B cell (primary cell): ENCODE measurements at regions not wholly inside any gene's neighbourhood (a gene's known extent, or its start where the extent isn't known, plus 50 kb on each side); places are given as distances from the start of the nearest gene placed in this dataset.

Source experiments
- EZH2 ChIP-seq: IDR thresholded peaks from 2 replicates; pipeline ENCODE4 v1.6.1; 2012; ENCODE audit warnings: borderline replicate concordance, low read depth, mild to moderate bottlenecking, moderate library complexity, low read length; ENCODE audit not compliant: insufficient read depth, poor library complexity, severe bottlenecking
- TF ChIP-seq, protein P1 (sequence below): fragments of 200-600 bp; IDR thresholded peaks from one replicate; pipeline ENCODE4 v1.8.0; 2022; ENCODE audit warnings: antibody characterized with exemption, mild to moderate bottlenecking

DNA sequence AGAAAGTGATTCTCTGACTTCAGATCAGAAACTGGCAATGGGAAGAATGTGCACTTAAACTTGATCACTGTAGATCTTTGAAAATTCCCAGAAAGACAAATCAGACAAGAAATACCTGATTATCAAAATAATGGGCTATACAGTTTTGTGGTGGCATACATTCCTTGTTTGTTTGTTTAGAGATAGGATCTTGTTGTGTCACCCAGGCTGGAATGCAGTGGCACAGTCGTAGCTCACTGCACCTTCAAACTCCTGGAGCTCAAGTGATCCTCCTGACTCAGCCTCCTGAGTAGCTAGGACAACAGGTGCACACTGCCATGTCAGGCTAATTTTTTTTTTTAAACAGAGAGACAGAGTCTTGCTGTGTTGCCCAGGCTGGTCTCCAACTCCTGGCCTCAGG lies 81.0 kb upstream of the SPRY1 start:
- TF ChIP-seq, protein P1, sequence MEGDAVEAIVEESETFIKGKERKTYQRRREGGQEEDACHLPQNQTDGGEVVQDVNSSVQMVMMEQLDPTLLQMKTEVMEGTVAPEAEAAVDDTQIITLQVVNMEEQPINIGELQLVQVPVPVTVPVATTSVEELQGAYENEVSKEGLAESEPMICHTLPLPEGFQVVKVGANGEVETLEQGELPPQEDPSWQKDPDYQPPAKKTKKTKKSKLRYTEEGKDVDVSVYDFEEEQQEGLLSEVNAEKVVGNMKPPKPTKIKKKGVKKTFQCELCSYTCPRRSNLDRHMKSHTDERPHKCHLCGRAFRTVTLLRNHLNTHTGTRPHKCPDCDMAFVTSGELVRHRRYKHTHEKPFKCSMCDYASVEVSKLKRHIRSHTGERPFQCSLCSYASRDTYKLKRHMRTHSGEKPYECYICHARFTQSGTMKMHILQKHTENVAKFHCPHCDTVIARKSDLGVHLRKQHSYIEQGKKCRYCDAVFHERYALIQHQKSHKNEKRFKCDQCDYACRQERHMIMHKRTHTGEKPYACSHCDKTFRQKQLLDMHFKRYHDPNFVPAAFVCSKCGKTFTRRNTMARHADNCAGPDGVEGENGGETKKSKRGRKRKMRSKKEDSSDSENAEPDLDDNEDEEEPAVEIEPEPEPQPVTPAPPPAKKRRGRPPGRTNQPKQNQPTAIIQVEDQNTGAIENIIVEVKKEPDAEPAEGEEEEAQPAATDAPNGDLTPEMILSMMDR = no peak
- TF ChIP-seq EZH2 = no peak
